PC-9 (cell line): ENCODE measurements at regions not wholly inside any gene's neighbourhood (a gene's known extent, or its start where the extent isn't known, plus 50 kb on each side); places are given as distances from the start of the nearest gene placed in this dataset.

Experiments
- CTCF ChIP-seq: fragments of 200-600 bp; sonication (generic); conservative IDR thresholded peaks from 2 replicates; pipeline ENCODE4 v1.6.1; 2017; ENCODE audit warnings: mixed run types, antibody characterized with exemption, mild to moderate bottlenecking, moderate library complexity
- EZH2 ChIP-seq: fragments of 200-600 bp; sonication (generic); IDR thresholded peaks from 2 replicates; pipeline ENCODE4 v1.8.0; 2017; ENCODE audit warnings: antibody characterized with exemption, low read depth

GRCh38 chr2:215799194-215799593, 214.2 kb downstream of the MREG start:
- TF ChIP-seq CTCF (no peak), EZH2 (no peak)
